Upper lobe of right lung (tissue), 1 donor: ENCODE measurements at regions not wholly inside any gene's neighbourhood (a gene's known extent, or its start where the extent isn't known, plus 50 kb on each side); places are given as distances from the start of the nearest gene placed in this dataset.

ENCODE experiments used
- ATAC-seq: fragments of 200-7000 bp; cut with Tn5 transposase; one replicate; pipeline ENCODE4 v1.9.1; 2020; ENCODE audit warnings: mild to moderate bottlenecking, moderate library complexity
- DNase-seq: peaks from one replicate; pipeline ENCODE4 v3.0.0-alpha.2; 2020
- H3K27ac ChIP-seq: fragments of 200-600 bp; one replicate; pipeline ENCODE4 v1.8.0; 2022
- H3K27me3 ChIP-seq: fragments of 200-600 bp; one replicate; pipeline ENCODE4 v1.8.0; 2022; ENCODE audit warnings: mild to moderate bottlenecking
- H3K36me3 ChIP-seq: fragments of 200-600 bp; one replicate; pipeline ENCODE4 v1.8.0; 2022
- H3K4me1 ChIP-seq: fragments of 200-600 bp; one replicate; pipeline ENCODE4 v1.8.0; 2022
- H3K4me3 ChIP-seq: fragments of 200-600 bp; one replicate; pipeline ENCODE4 v1.8.0; 2022; ENCODE audit warnings: mild to moderate bottlenecking
- H3K9me3 ChIP-seq: fragments of 200-600 bp; one replicate; pipeline ENCODE4 v1.8.0; 2022
- CTCF ChIP-seq: fragments of 200-600 bp; IDR thresholded peaks from one replicate; pipeline ENCODE4 v1.8.0; 2022; ENCODE audit warnings: antibody characterized with exemption
- intact Hi-C: fragments of 100-400 bp; cut with DNase I; formaldehyde crosslinking; loops from one replicate; pipeline ENCODE4 v1.11.0; 2022
- donor health status: DM: no; HTN: yes; CAD: no; lungs with severe emphysema.

GRCh38 chr12:74847169-74847568 lies 309.5 kb downstream of the ATXN7L3B start:
- H3K27ac ChIP-seq, result no peak overlapping the region
- H3K36me3 ChIP-seq, result no peaks in the 10 kb centered on the region
- ATAC-seq (peak; percentile 45), DNase-seq (no peak)
- H3K27me3 ChIP-seq, result no peaks in the 10 kb centered on the region
- no peaks in the 10 kb centered on the region for H3K9me3 ChIP-seq
- TF ChIP-seq CTCF, result no peak
- intact Hi-C loops, result no loop called here
- H3K4me1 ChIP-seq, result no peaks in the 10 kb centered on the region
- H3K4me3 ChIP-seq, result no peak overlapping the region

GRCh38 chr12:74848006-74848405 lies 310.4 kb downstream of the ATXN7L3B start:
- no peak overlapping the region for H3K27ac ChIP-seq
- no peaks in the 10 kb centered on the region for H3K9me3 ChIP-seq
- no peak for TF ChIP-seq CTCF
- DNase-seq, result no peak
- H3K4me1 ChIP-seq, result no peaks in the 10 kb centered on the region
- H3K27me3 ChIP-seq, result no peaks in the 10 kb centered on the region
- no peaks in the 10 kb centered on the region for H3K36me3 ChIP-seq
- no peak overlapping the region for H3K4me3 ChIP-seq
- intact Hi-C loops, result no loop called here
- ATAC-seq, result no peak

DNA sequence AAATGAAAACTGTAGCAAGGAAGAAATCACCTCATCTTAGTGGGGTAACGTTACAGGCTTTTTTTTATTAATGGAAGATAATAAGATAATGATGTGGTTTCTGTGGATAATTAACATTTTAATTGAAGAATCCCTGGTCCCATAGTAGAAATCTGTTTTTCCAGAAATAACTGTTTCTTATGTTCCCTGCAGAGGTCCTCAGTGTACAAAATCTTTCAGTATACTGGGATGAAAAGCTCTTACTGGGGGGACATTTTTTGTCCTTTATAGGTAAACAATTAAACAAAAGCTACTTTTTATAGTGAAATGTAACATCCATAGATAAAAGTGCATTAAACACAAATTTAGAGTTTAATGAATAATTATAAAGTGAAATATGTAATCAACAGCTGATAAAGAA lies 312.2 kb downstream of the ATXN7L3B start:
- Histone ChIP-seq H3K4me3 (no peak overlapping the region), H3K4me1 (no peaks in the 10 kb centered on the region), H3K27me3 (no peaks in the 10 kb centered on the region), H3K36me3 (no peaks in the 10 kb centered on the region), H3K9me3 (no peaks in the 10 kb centered on the region), H3K27ac (no peak overlapping the region)
- TF ChIP-seq CTCF, result no peak
- ATAC-seq, result no peak
- intact Hi-C loops, result no loop called here
- no peak for DNase-seq

DNA sequence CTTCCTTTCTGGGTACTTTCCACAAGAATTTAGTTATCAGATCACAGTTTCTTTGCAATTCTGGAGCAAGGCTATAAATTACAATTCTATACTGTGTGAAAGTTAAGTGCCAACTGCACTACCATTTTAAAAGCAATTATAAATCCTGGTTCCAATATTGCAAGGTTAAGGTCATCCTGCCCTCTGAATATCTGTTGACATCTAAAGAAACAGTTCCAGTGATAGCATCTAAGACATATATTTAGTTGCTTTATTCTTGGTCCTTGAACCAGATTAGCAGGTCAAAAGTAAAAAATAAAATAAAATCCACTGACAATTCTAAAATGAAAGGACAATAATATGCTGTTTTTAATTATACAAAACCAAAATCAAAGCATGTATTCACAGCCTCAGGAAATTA lies 334.2 kb downstream of the ATXN7L3B start:
- H3K27ac ChIP-seq, result no peak overlapping the region
- no peak for ATAC-seq

DNA sequence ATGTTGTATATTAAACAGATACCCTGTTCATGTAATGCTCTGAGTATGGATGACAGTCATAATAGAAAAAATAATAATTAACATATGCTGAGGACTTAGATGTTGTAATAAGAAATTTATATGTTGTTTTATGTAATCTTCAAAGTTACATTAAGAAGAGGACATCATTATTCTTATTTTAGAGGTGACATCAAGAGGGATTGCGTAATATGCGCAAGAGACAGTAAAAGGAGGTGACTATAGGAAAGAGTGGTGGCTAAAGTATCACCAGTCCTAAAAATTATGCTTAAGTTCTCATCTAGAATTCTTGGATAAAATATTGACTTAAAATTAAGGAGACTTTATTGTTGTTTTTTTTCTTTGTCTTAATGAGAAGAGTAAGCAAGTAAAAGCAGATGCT lies 323.9 kb downstream of the KCNC2 start:
- Histone ChIP-seq H3K27me3 (no peaks in the 10 kb centered on the region), H3K9me3 (no peaks in the 10 kb centered on the region), H3K36me3 (no peaks in the 10 kb centered on the region), H3K4me3 (no peak overlapping the region), H3K27ac (no peak overlapping the region), H3K4me1 (peaks cover 4% of the 10 kb centered on the region)
- intact Hi-C loops, result no loop called here
- no peak for TF ChIP-seq CTCF
- DNase-seq (no peak), ATAC-seq (no peak)

More for the DNA sequence above, 334.2 kb downstream of the ATXN7L3B start:
- Histone ChIP-seq H3K4me1 (no peaks in the 10 kb centered on the region), H3K9me3 (no peaks in the 10 kb centered on the region), H3K36me3 (no peaks in the 10 kb centered on the region), H3K27me3 (no peaks in the 10 kb centered on the region), H3K4me3 (no peak overlapping the region)
- no peak for DNase-seq
- intact Hi-C loops, result no loop called here
- no peak for TF ChIP-seq CTCF

GRCh38 chr12:74889073-74889472 lies 320.6 kb downstream of the KCNC2 start:
- H3K4me1 ChIP-seq, result peaks cover 4% of the 10 kb centered on the region
- no peak for TF ChIP-seq CTCF
- H3K9me3 ChIP-seq, result no peaks in the 10 kb centered on the region
- no peak overlapping the region for H3K4me3 ChIP-seq
- H3K27me3 ChIP-seq, result no peaks in the 10 kb centered on the region
- H3K36me3 ChIP-seq, result no peaks in the 10 kb centered on the region
- DNase-seq, result no peak
- intact Hi-C loops, result no loop called here
- no peak for ATAC-seq
- H3K27ac ChIP-seq, result no peak overlapping the region
